ENCODE measurements at regions not wholly inside any gene's neighbourhood (a gene's known extent, or its start where the extent isn't known, plus 50 kb on each side); places are given as distances from the start of the nearest gene placed in this dataset.
"Not testable (repeated sequence)": the region's sequence is repeated elsewhere in the genome, so short reads cannot be mapped to it uniquely, and the experiment has no call there.

DNA sequence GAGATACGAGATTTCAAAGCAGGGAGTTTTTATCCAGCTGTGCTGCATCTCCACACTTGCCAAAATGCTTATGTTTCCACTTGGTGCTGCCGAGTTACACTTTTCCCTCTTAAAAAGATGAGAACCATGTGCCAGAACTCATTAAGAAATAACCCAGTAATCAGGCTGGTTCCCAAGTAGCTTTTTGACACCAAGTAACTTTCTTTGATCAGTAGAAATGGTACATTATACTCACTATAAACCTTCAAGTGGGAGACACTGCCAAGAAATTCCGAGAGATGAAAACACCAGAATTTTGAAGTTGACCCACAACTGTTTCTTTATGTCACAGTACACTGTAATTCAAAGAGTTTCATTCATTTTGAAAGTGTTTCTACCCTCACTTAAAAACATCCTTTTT lies 164.6 kb upstream of the CCDC54 start:
- no peak for DNase-seq

GRCh38 chr3:107213044-107213669 lies 164.1 kb upstream of the CCDC54 start:
- no peak for DNase-seq

DNA sequence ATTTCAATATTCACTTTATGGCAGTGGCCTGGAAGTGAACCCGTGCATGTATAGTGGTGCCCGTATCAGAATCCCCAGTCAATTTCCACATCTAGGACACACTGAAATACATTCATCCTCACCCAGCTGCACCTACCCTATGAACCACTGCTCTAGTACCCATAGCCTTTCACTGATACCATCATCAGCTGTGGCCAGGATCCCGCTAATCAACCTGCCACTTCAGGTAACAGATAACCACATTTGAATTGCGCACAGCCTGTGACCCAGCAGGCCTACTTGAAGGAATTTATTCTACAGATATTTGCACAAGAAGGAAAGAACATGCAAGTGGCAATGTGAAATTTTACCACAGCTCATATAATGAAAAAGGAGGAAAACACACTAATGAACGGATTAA lies 161.0 kb upstream of the CCDC54 start:
- no peak for DNase-seq

DNA sequence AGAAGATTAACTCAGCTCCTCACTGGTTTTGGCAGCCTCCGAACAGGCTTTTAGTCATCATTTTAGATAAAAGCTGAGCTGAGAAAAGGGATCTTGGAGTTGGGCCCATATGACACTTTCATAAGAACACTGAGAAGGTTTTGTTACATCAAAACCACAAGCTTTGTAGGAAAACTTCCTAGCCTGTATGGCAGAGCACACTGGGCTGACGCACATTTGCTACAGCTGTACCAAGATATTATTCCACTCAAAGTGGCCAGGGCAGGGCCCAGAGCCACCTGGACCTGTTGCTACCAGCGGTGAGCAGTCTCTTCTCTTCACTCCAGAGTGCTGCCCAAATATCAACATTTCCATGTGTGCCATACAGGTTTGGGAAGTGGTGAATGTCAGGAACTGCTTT lies 160.5 kb upstream of the CCDC54 start:
- no peak for DNase-seq

GRCh38 chr3:107217172-107217571 lies 160.1 kb upstream of the CCDC54 start:
- DNase-seq, result no peak

DNA sequence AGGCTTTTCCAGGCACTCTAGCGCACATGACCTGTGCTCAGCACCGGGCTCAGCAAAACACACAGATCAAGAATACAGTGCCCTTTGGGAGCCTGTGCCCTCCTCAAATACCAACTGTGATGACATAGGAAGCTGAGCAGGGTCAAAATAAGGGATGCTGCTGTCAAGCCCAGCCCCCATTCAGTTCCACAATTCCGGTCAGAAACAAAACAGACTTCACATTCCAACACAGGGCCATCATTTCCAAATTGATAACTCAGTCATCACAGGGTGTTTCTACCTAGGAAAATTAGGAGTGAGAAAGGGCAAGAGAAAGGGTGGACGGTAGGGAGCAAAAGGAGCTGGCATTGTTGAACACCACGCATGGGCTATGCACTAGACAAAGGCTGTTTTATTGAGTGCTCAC lies 158.4 kb upstream of the CCDC54 start:
- no peak for DNase-seq

GRCh38 chr3:107220538-107220937 lies 156.7 kb upstream of the CCDC54 start:
- no peak for DNase-seq

DNA sequence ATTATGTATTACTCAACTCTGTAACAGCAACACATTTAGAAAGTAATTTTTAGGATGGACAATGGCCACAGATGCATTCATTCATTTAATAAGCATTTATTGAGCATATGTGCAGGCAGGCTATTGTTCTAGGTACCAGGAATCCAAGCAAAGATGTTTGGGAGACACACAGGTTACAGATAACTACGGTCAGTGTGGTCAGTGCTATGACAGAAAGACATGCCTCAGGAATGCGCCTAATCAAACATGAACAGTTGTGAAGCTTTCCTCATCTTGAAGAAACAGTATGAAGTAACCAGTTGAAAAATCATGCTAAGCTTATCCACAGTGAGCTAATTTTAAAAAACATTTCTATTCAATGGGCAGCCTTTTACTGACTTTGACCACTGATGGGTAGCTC lies 155.4 kb upstream of the CCDC54 start:
- no peak for DNase-seq

- DNase-seq, result no peak
Measured at GRCh38 chr3:107222907-107223306, 154.3 kb upstream of the CCDC54 start.

- no peak for DNase-seq
Measured at GRCh38 chr3:107224026-107224596, 153.1 kb upstream of the CCDC54 start.

- DNase-seq, result no peak
Measured at GRCh38 chr3:107227091-107227490, 150.1 kb upstream of the CCDC54 start.

DNA sequence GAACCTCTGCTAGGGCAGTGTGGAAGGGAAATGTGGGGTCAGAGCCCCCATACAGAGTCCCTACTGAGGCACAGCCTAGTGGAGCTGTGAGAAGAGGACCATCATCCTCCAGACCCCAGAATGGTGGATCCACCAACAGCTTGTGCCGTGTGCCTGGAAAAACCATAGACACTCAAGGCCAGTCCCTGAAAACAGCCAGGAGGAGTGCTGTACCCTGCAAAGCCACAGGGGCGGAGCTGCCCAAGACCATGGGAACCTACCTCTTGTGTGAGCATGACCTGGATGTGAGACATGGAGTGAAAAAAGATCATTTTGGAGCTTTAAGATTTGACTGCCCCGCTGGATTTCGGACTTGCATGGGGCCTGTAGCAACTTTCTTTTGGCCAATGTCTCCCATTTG lies 143.4 kb upstream of the CCDC54 start:
- DNase-seq, result not testable (repeated sequence)

DNA sequence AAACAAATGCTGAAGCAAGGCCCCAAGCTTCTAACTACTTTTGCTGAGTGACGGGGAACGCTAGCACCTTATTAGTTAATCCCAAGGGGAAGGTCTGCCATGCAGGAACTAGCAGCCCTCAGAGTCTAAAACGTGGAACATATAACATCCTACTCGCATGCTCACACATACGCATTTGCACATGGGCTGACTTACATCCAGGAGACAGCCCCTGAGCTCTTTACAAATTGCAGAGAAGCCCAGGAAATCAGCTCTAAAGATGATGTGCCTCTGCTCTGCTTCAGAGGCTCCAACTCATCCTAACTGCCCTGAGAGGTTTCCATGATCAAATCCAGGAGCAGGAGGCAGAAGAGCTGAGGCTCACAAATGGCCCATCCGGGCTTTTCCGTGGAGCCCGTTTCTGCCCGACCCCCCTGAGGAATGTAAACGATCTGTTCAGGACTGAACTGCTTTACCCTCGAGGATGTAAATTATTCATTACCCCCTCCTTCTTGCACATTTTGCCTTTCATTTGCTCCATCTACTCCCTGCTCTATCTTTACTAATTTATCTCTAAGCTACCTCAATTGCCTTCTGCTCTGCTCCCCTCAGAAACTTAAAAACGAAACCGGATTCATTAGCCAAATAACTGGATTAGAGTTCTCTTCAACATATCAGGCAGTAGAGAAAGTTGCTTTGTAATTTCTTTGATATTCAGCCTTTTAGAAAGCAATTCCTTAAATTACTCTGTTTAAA lies 141.9 kb upstream of the CCDC54 start:
- no peak for DNase-seq

DNA sequence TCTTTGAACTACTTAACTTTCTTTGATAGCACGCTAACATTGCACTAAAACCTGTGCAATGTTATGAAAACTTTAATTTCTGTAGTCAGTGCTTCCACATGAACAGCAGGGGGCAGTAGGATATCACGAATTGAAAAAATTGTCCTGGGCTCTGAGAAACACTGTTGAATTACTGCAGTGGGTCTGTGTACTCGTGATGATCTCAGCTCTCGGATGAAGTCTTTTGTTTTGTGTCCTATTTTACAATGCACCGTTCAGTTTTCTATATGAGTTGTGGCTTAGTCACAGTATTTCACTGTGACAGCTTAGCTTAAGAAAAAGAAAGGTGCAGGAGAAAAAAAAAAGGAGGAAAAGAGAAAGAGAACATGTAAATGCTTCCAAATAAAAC lies 141.3 kb upstream of the CCDC54 start:
- DNase-seq, result peak; percentile 44 to 77

DNA sequence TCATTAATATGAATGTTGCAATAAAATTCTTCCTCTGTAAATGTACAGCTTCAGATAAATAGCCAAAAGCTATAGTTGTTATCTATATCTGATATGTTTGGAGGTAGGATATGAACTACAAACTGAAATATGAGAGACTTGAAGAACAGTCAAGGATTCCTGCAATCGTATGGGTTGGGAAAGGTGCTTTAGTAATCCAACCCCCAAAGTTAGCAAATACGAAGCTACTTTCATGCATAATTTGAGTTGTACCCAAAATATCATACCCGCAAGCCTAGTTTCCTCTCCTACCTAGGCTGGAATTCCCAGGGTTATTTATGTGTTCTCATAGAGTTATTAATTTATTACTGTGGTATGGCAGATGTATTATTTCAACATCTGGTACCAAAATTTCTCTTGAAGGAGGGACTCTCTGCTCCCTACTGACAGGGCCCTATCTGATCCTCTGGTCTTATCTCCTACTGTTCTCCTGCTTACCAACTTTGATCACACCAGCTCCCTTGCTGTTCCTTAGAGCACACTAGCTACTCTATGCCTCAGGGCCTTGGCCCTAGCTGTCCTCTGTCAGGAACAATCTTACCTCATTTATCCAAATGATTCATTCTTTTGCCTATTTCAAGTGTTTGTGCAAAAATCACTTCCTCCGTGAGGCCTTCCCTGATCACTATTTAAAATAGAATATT lies 140.4 kb upstream of the CCDC54 start:
- DNase-seq, result no peak

DNA sequence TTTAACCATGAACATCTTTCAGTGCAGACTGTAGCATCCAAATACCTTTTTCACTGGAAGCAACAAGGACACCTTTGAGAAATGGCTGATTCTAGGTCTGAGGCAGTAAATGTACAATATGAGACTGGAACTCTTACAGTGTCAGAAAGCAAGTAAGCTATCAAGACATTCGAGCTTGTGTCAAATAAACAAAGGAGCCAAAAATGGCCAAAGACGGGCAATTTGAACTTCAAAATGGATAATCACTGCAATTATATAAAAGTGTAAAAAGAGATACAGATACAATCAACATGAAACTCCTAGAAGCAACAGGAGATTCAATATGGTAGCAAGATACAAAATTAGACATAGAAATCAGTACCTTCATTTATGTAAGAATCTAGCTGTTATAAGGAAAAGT lies 138.5 kb upstream of the CCDC54 start:
- no peak for DNase-seq

- DNase-seq, result no peak
Measured at GRCh38 chr3:107239703-107240102, 137.5 kb upstream of the CCDC54 start.

DNA sequence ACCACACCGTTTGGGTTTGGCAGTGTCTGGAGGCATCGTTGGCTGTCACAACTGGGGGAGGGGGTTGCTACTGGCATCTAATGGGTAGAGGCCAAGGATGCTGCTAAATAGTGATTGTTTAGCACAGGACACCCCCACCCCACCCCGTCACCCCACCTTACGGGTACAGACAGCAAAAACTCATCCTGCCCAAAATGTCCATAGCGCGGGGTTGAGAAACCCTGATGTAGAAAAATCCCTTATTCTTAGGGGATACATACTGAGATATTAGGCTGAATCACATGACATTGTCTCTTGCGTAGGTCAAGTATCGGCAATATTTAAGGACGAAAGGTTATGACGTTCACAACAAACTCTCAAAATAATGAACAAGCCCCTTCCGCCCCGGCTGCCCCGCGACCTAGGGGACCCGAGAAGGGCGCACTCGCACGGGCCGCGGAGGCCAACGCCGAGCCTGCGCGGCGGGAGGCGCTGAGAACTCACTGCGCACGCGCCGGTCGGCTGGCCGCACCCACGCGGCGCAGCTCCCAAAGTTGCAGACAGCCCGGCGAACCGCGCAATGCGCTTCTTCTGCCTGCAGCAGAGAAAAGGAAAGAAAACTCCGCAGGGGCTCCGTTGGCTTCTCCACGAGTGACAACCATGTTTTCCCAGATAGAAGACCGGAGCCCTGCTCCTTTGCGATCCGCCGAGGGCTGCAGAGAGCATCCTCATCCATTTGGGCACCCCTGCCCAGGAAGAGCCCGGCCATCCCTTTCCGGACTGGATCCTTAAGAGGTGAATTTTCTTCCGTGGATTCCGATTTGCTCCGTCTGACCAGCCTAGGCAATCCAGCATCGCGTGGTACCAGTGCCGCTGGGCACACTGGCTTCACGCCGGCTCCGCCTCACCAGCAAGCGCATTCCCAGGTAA lies 136.8 kb upstream of the CCDC54 start:
- peak; percentile 74 to 76 for DNase-seq

- peak; percentile 8 to 9 for DNase-seq
Measured at GRCh38 chr3:107241217-107241616, 136.0 kb upstream of the CCDC54 start.

DNA sequence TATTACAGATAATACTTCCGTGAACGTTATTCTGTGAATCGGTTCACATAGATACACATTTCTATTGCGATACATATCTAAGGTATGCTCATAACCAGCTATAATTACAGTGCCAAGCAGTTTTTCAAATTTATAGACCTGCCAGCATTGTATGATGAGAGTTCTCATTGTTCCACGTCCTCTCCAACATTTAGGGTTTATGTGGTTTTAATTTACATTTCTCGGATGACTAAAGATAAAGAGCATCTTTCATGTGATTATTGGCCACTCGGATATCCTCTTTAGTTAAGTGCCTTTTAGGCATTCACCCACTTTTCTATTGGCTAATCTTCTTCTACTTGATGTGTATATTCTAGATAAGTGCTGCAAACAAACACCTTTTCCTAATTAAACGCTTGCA lies 134.7 kb upstream of the CCDC54 start:
- DNase-seq, result no peak

DNA sequence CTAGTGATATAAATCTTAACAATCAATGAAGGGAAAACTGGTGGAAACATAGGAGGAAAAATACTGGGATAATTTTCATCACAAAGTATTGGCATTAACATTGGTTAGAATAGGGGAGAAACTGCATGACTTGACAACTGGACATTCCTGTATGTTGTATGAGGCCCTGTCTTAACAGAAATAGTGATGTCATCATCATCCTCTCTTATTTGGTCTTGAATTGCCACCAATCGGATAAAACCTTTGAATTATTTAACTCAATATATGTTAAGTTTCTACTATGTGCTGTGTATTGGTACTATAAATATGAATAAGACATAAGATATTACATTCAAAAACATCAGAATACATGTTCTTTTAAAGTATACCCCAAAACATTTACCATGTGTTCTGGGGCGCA lies 130.1 kb upstream of the CCDC54 start:
- DNase-seq, result no peak

DNA sequence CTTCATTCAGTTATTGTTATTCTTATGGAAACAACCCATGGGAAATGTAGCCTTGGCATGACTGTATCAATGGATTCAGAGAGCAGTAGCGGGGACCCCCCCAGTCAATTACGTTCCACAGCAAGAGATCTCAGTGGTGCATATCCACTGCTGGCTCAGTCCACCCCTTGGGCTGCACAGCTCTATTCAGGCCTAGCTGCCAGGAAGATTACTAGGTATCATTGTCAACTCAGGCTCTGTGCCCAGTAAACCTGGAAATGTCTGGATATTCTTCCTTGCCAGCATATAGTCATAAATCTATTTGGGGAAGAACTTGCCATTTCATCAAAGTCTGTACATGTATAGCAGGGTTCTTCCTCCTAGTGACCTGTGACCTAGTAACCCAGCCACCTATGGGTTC lies 128.1 kb upstream of the CCDC54 start:
- DNase-seq, result no peak

- no peak for DNase-seq
Measured at GRCh38 chr3:107250221-107250620, 127.0 kb upstream of the CCDC54 start.

Measured in CD4-positive, alpha-beta T cell treated with Interleukin-1 beta for 1 hour (primary cell).